Ascending aorta (tissue), 2 donors: ENCODE measurements at regions not wholly inside any gene's neighbourhood (a gene's known extent, or its start where the extent isn't known, plus 50 kb on each side); places are given as distances from the start of the nearest gene placed in this dataset.

ENCODE experiments used
- DNase-seq, 2 donors: peaks; one replicate each; pipeline ENCODE4 v3.0.0-alpha.2; 2019; ENCODE audit warnings: low spot score in 2 of 2
- H3K27ac ChIP-seq, 2 donors: fragments of 200-600 bp; sonication (generic); one replicate each; pipeline ENCODE4 v1.5.1; 2016 to 2017; ENCODE audit warnings: mild to moderate bottlenecking in 1 of 2
- H3K27me3 ChIP-seq: fragments of 200-600 bp; sonication (generic); one replicate; pipeline ENCODE4 v1.5.1; 2017
- H3K36me3 ChIP-seq, 2 donors: fragments of 200-600 bp; sonication (generic); one replicate each; pipeline ENCODE4 v1.5.1; 2016
- H3K4me1 ChIP-seq, 2 donors: fragments of 200-600 bp; sonication (generic); one replicate each; pipeline ENCODE4 v1.5.1; 2016 to 2017; ENCODE audit warnings: mild to moderate bottlenecking in 1 of 2
- H3K4me3 ChIP-seq, 2 donors: fragments of 200-600 bp; sonication (generic); one replicate each; pipeline ENCODE4 v1.5.1; 2016 to 2017; ENCODE audit warnings: mild to moderate bottlenecking in 1 of 2
- H3K9me3 ChIP-seq, 2 donors: fragments of 200-600 bp; sonication (generic); one replicate each; pipeline ENCODE4 v1.5.1; 2016
- CTCF ChIP-seq, 3 experiments: fragments of 200-600 bp in 2 of 3; fragments of 450-650 bp in 1 of 3; sonication (generic) in 2 of 3; IDR thresholded peaks; one replicate each; pipeline ENCODE4 v1.5.1; 2016 to 2019; ENCODE audit warnings: antibody characterized with exemption in 3 of 3, mild to moderate bottlenecking in 1 of 3, moderate library complexity in 1 of 3
- intact Hi-C: fragments of 100-400 bp; cut with DNase I; formaldehyde crosslinking; loops from one replicate; pipeline ENCODE4 v1.15.1; 2023

- no peak for DNase-seq
- no peaks in the 10 kb centered on the region for H3K27me3 ChIP-seq
- H3K9me3 ChIP-seq: no peaks in the 10 kb centered on the region
- no peak overlapping the region for H3K4me3 ChIP-seq
- intact Hi-C loops: no loop called here
- H3K4me1 ChIP-seq: no peaks in the 10 kb centered on the region
- no peak overlapping the region for H3K27ac ChIP-seq
- H3K36me3 ChIP-seq: no peaks in the 10 kb centered on the region
- no peak for TF ChIP-seq CTCF (IDR thresholded peaks at IDR 0.05)
Measured at GRCh38 chr1:72483846-72484357, 201.6 kb upstream of the NEGR1 start.

GRCh38 chr1:72482736-72483413 lies 200.5 kb upstream of the NEGR1 start:
- no peak overlapping the region for H3K4me3 ChIP-seq
- no peaks in the 10 kb centered on the region for H3K36me3 ChIP-seq
- H3K4me1 ChIP-seq: no peaks in the 10 kb centered on the region
- no peaks in the 10 kb centered on the region for H3K27me3 ChIP-seq
- DNase-seq: no peak
- no peak for TF ChIP-seq CTCF (IDR thresholded peaks at IDR 0.05)
- H3K27ac ChIP-seq: no peak overlapping the region
- intact Hi-C loops: no loop called here
- H3K9me3 ChIP-seq: no peaks in the 10 kb centered on the region

- H3K9me3 ChIP-seq: no peaks in the 10 kb centered on the region
- no peak overlapping the region for H3K27ac ChIP-seq
- intact Hi-C loops: no loop called here
- H3K4me1 ChIP-seq: no peaks in the 10 kb centered on the region
- DNase-seq: no peak
- H3K4me3 ChIP-seq: no peak overlapping the region
- H3K36me3 ChIP-seq: no peaks in the 10 kb centered on the region
- H3K27me3 ChIP-seq: no peaks in the 10 kb centered on the region
- TF ChIP-seq CTCF (IDR thresholded peaks at IDR 0.05): no peak
Measured at GRCh38 chr1:72481420-72481970, 199.2 kb upstream of the NEGR1 start.

- Histone ChIP-seq H3K27me3 (no peaks in the 10 kb centered on the region), H3K27ac (no peak overlapping the region)
- TF ChIP-seq CTCF (IDR thresholded peaks at IDR 0.05): no peak
Measured at GRCh38 chr1:72466376-72466775, 184.0 kb upstream of the NEGR1 start.

GRCh38 chr1:72462186-72462905 lies 180.0 kb upstream of the NEGR1 start:
- H3K4me1 ChIP-seq: no peaks in the 10 kb centered on the region
- H3K9me3 ChIP-seq: no peaks in the 10 kb centered on the region
- no peak for TF ChIP-seq CTCF (IDR thresholded peaks at IDR 0.05)
- intact Hi-C loops: no loop called here
- DNase-seq: no peak
- H3K36me3 ChIP-seq: no peaks in the 10 kb centered on the region
- no peak overlapping the region for H3K27ac ChIP-seq
- no peak overlapping the region for H3K4me3 ChIP-seq
- no peaks in the 10 kb centered on the region for H3K27me3 ChIP-seq

More at GRCh38 chr1:72466376-72466775, 184.0 kb upstream of the NEGR1 start:
- DNase-seq: no peak
- no peaks in the 10 kb centered on the region for H3K36me3 ChIP-seq
- intact Hi-C loops: no loop called here
- no peak overlapping the region for H3K4me3 ChIP-seq
- no peaks in the 10 kb centered on the region for H3K9me3 ChIP-seq
- no peaks in the 10 kb centered on the region for H3K4me1 ChIP-seq
